ENCODE measurements at regions not wholly inside any gene's neighbourhood (a gene's known extent, or its start where the extent isn't known, plus 50 kb on each side); places are given as distances from the start of the nearest gene placed in this dataset.

- Mint-ChIP-seq H3K36me3 (ENCODE audit: low read depth, unreplicated experiment) (no peaks in the 10 kb centered on the region), H3K4me1 (ENCODE audit: low read depth, unreplicated experiment) (peaks cover 49% of the 10 kb centered on the region), H3K9me3 (ENCODE audit: unreplicated experiment) (peaks cover 4% of the 10 kb centered on the region), H3K4me3 (ENCODE audit: unreplicated experiment) (no peak overlapping the region), H3K27me3 (ENCODE audit: low read depth, unreplicated experiment) (no peaks in the 10 kb centered on the region), H3K27ac (ENCODE audit: unreplicated experiment) (no peak overlapping the region)
- Histone ChIP-seq H3K9me3 (ENCODE audit: insufficient read depth, low read depth, low read length) (no peaks in the 10 kb centered on the region), H3K36me3 (ENCODE audit: insufficient read depth, low read length) (no peaks in the 10 kb centered on the region), H2AFZ (ENCODE audit: low read depth, low read length) (no peak overlapping the region), H3K4me2 (ENCODE audit: low read length) (no peak overlapping the region), H3K4me1 (ENCODE audit: insufficient read depth, low read length) (peaks cover 44% of the 10 kb centered on the region), H3K27me3 (ENCODE audit: insufficient read depth, low read length) (no peaks in the 10 kb centered on the region), H3K9ac (ENCODE audit: low read length) (no peak overlapping the region), H4K20me1 (ENCODE audit: insufficient read depth, low read length) (no peaks in the 10 kb centered on the region), H3K79me2 (ENCODE audit: insufficient read depth, low read length) (no peaks in the 10 kb centered on the region), H3K4me3 (ENCODE audit: insufficient read depth, low read depth, low read length) (no peak overlapping the region), H3K27ac (ENCODE audit: low read depth, low read length) (no peak overlapping the region)
- FAIRE-seq = peak; percentile 50
- TF ChIP-seq EZH2 (IDR thresholded peaks at IDR 0.05; ENCODE audit: insufficient read depth, low read length) (no peak), CTCF (IDR thresholded peaks at IDR 0.05; ENCODE audit: insufficient read depth, low read depth, low read length) (no peak)
- no peak for DNase-seq (ENCODE audit: low read depth)
Measured at GRCh38 chr12:65653321-65653720, 171.0 kb upstream of the HMGA2 start.

- Histone ChIP-seq H3K4me3 (ENCODE audit: insufficient read depth, low read depth, low read length) (no peak overlapping the region), H3K4me1 (ENCODE audit: insufficient read depth, low read length) (peaks cover 38% of the 10 kb centered on the region), H3K9ac (ENCODE audit: low read length) (no peak overlapping the region), H3K27ac (ENCODE audit: low read depth, low read length) (peak overlapping the region; percentile 1), H3K27me3 (ENCODE audit: insufficient read depth, low read length) (no peaks in the 10 kb centered on the region), H3K4me2 (ENCODE audit: low read length) (no peak overlapping the region), H3K9me3 (ENCODE audit: insufficient read depth, low read depth, low read length) (no peaks in the 10 kb centered on the region), H2AFZ (ENCODE audit: low read depth, low read length) (no peak overlapping the region), H4K20me1 (ENCODE audit: insufficient read depth, low read length) (no peaks in the 10 kb centered on the region), H3K79me2 (ENCODE audit: insufficient read depth, low read length) (no peaks in the 10 kb centered on the region), H3K36me3 (ENCODE audit: insufficient read depth, low read length) (no peaks in the 10 kb centered on the region)
- DNase-seq (ENCODE audit: low read depth) (no peak), FAIRE-seq (no peak)
- TF ChIP-seq CTCF (IDR thresholded peaks at IDR 0.05; ENCODE audit: insufficient read depth, low read depth, low read length) (no peak), EZH2 (IDR thresholded peaks at IDR 0.05; ENCODE audit: insufficient read depth, low read length) (no peak)
- H3K27ac Mint-ChIP-seq (ENCODE audit: unreplicated experiment) = no peak overlapping the region
- H3K36me3 Mint-ChIP-seq (ENCODE audit: low read depth, unreplicated experiment) = no peaks in the 10 kb centered on the region
- H3K4me3 Mint-ChIP-seq (ENCODE audit: unreplicated experiment) = no peak overlapping the region
- H3K27me3 Mint-ChIP-seq (ENCODE audit: low read depth, unreplicated experiment) = no peaks in the 10 kb centered on the region
- H3K9me3 Mint-ChIP-seq (ENCODE audit: unreplicated experiment) = peaks cover 4% of the 10 kb centered on the region
- peaks cover 50% of the 10 kb centered on the region for H3K4me1 Mint-ChIP-seq (ENCODE audit: low read depth, unreplicated experiment)
Measured at GRCh38 chr12:65653946-65654629, 170.2 kb upstream of the HMGA2 start.

DNA sequence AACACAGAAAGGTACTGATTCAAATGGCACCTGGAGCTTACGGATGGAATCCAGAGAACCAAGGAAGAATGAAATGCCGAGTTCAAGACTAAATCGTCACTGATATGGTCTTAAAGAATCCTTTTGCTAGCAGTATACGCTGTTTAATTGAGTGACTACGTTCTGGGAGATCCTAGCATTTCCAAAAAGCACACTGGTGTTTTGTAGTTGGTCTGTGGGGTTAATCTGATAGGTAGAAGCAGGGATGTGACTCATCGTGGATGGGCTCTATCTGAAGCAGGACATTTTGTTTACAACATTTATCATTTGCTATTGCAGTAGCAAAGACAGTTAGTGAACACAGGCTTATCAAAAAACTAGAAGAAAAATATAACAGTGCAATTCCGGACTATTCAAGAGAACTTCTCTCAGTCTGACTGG lies 169.2 kb upstream of the HMGA2 start:
- no peak overlapping the region for H2AFZ ChIP-seq (ENCODE audit: low read depth, low read length)
- H3K27me3 ChIP-seq (ENCODE audit: insufficient read depth, low read length) = no peaks in the 10 kb centered on the region
- peak overlapping the region; percentile 69 for H3K9ac ChIP-seq (ENCODE audit: low read length)
- no peaks in the 10 kb centered on the region for H3K36me3 ChIP-seq (ENCODE audit: insufficient read depth, low read length)
- H3K36me3 Mint-ChIP-seq (ENCODE audit: low read depth, unreplicated experiment) = no peaks in the 10 kb centered on the region
- H3K27ac Mint-ChIP-seq (ENCODE audit: unreplicated experiment) = peak overlapping the region; percentile 12
- H3K27me3 Mint-ChIP-seq (ENCODE audit: low read depth, unreplicated experiment) = no peaks in the 10 kb centered on the region
- no peaks in the 10 kb centered on the region for H3K9me3 ChIP-seq (ENCODE audit: insufficient read depth, low read depth, low read length)
- no peak overlapping the region for H3K4me3 Mint-ChIP-seq (ENCODE audit: unreplicated experiment)
- H4K20me1 ChIP-seq (ENCODE audit: insufficient read depth, low read length) = no peaks in the 10 kb centered on the region
- H3K4me2 ChIP-seq (ENCODE audit: low read length) = no peak overlapping the region
- H3K9me3 Mint-ChIP-seq (ENCODE audit: unreplicated experiment) = peaks cover 2% of the 10 kb centered on the region
- FAIRE-seq (no peak), DNase-seq (ENCODE audit: low read depth) (peak; percentile 53)
- peaks cover 31% of the 10 kb centered on the region for H3K4me1 ChIP-seq (ENCODE audit: insufficient read depth, low read length)
- H3K79me2 ChIP-seq (ENCODE audit: insufficient read depth, low read length) = no peaks in the 10 kb centered on the region
- peak overlapping the region; percentile 97 for H3K27ac ChIP-seq (ENCODE audit: low read depth, low read length)
- TF ChIP-seq CTCF (IDR thresholded peaks at IDR 0.05; ENCODE audit: insufficient read depth, low read depth, low read length) (no peak), EZH2 (IDR thresholded peaks at IDR 0.05; ENCODE audit: insufficient read depth, low read length) (no peak)
- peaks cover 53% of the 10 kb centered on the region for H3K4me1 Mint-ChIP-seq (ENCODE audit: low read depth, unreplicated experiment)
- no peak overlapping the region for H3K4me3 ChIP-seq (ENCODE audit: insufficient read depth, low read depth, low read length)

All from astrocyte (in vitro differentiated cells and primary cell).